ENCODE measurements at regions not wholly inside any gene's neighbourhood (a gene's known extent, or its start where the extent isn't known, plus 50 kb on each side); places are given as distances from the start of the nearest gene placed in this dataset.

GRCh38 chr15:62968699-62969098 lies 73.8 kb upstream of the TPM1 start:
- no peak for DNase-seq

DNA sequence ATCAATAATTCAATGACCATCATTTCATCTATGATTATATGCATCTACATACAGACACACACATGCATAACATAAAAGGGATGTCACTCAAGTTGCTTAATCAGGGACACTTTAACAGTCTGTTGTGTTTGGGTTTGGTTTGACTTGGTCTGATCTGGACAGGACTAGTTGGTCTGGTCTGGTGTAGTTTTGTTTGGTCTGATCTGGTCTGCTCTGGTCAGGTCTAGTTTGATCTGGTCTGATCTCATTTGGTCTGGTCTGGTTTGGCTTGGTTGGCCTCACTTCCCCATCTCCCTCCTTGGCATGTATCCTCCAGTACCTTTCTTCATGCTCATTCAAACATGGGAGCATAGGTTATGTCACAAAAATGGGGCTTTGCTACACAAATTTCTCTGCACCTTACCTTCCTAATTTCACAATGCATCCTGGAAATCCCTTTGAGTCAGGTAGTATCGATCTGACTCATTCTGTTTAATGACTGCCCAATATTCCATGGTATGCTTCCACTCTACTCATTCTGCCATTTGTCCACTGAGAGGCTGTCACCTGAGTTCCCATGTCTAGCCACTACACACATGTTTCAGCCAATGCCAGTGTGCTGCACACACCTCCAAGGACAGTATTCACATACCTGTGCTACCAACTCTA lies 73.0 kb upstream of the TPM1 start:
- no peak for DNase-seq

GRCh38 chr15:62972814-62973213 lies 69.7 kb upstream of the TPM1 start:
- no peak for DNase-seq

GRCh38 chr15:62975515-62975914 lies 67.0 kb upstream of the TPM1 start:
- DNase-seq, result no peak

GRCh38 chr15:62976301-62976881 lies 66.2 kb upstream of the TPM1 start:
- DNase-seq, result no peak

DNA sequence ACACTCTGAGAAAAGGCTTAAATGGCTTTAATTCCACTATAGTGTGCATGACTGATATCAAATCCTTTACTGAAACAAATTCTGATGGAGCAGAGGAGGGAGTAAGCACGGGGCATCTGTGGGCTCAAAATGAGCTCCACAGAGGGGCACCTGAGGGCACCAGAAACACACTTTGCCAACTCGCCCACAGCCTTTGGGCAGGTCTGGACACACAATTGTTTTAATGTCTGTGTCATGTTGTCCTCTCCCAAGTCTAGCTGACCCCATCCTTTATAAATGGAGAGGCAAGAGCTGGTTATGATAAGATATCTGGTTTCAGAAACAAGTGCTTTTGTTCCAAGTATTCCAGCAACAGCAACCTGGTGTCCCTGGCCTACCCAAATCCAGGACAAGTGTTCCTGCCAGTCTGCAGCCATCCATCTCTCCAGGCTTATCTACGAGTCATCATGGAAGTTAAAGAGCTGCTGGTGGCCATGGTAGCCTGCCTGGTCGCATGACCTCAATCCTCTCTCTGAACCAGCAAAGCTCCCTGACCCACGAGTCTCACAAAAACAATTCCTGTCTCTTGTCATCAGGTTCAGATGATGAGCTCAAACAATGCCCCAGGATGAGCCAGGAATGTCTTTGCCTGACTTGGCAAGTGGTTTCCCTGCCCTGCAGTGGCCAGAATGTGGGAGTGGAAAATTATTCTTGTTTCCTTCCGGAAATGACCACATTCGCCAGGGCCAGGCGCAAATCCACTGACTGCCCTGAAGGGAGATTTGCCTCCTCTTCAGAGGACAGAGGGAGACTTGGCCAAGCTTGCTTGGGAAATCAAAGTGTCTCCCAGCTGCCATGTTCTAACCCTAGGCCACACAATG lies 64.4 kb upstream of the TPM1 start:
- DNase-seq, result no peak

DNA sequence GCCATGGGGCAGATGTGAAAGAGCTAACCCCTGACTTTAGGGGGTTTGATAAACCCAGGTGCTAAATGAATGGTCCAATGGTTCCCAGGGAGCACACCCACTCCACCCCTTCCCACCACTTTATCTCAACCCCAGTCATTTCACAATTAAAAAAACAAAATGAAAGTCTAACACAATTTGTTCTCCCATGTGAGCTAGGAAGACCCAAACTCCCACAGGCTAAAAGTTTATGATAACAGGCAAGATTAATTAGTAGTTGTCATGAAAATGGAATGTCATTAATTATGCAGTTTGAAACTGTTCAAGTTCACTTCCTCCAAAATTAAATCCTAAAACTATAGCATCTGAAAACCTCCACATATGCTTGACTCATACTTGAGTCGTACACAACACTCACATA lies 63.3 kb upstream of the TPM1 start:
- no peak for DNase-seq

DNA sequence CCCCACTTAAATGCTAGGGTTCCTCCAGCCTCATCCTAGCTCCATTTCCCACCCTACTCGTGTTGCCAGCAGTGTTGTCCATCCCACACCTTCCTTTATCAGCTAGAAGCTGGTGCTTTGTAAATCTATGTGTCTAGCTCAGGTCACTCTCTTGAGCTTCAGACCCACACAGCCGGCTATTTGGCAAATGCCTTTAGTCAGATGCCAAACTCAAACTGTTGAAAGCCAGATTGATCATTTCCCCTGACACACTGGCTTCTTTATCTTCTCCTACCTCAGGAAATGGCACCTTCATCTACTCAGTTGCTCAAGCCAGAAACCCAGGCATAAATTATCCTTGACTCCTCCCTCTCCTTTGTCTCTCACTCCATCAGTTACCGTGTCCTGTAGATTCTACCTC lies 61.5 kb upstream of the TPM1 start:
- DNase-seq, result no peak

- no peak for DNase-seq
Measured at GRCh38 chr15:62983956-62984355, 58.6 kb upstream of the TPM1 start.

DNA sequence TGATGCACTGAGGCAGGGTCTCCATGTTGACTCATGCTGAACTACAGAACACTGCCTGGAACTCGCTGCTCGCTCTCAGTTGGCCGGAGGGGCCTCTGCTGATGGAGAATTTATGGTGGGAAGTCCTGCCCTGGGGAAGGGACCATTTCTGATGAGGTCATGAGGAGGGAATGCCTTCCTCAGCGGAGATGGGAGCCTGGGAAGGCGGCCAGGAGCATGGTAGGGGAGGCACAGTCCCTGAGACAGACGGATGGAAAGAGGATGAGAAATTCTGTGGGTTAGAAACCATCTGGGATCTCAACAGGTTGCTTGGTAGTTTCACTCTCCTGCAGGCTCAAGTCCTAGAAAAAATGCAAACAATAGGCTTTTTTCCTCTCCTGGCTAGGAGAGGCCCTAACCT lies 56.8 kb upstream of the TPM1 start:
- no peak for DNase-seq

- DNase-seq, result no peak
Measured at GRCh38 chr15:62986948-62987347, 55.6 kb upstream of the TPM1 start.

DNA sequence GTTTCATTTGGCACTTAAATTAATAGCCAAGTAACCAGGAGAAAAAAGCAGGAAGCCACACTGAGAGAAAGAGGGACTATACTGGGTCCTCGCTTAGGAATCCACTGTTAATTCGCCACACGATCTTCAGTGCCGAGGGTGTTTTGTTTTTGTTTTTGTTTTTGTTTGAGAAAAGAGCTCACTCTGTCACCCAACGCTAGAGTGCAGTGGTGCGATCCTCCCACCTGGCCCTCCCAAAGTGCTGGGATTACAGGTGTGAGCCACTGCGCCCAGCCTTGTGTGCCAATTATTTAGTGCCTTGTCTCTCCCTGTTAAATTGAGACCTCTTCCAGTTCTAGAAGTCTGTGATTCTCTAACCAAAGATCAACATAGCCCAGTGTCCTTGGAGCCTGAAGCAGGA lies 53.8 kb upstream of the TPM1 start:
- no peak for DNase-seq

- DNase-seq, result no peak
Measured at GRCh38 chr15:62989366-62990055, 53.0 kb upstream of the TPM1 start.

- DNase-seq, result no peak
Measured at GRCh38 chr15:62991698-62992097, 50.8 kb upstream of the TPM1 start.

DNA sequence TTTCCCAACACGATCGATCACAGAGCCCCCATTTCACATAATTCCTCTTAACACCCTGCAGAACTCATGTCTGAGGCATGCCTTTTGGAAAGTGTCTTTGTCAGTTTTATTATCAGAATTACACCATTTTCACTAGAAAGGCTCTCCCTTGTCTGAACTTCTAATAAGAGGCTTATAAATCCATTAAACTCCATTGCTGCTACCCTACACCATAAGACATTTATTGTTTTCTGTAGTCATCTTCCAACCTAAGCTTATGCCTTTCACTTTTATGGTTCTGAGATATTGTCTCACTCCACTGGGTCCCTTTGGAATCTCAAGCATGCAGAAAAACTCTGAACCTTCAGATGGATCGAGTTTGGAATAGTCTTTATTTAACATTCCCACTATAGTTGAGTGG lies 50.2 kb upstream of the TPM1 start:
- DNase-seq, result no peak

Data from stimulated activated CD4-positive, alpha-beta T cell treated with anti-CD3 and anti-CD28 coated beads, Interleukin-1b, Interleukin-23, amount 100 ng/mL, for 48 hours (primary cell).